ENCODE measurements at regions not wholly inside any gene's neighbourhood (a gene's known extent, or its start where the extent isn't known, plus 50 kb on each side); places are given as distances from the start of the nearest gene placed in this dataset.

- no peak for TF ChIP-seq EZH2phosphoT487 (IDR thresholded peaks at IDR 0.05; ENCODE audit: low read depth)
- no peak for TF ChIP-seq CTCF (IDR thresholded peaks at IDR 0.05; ENCODE audit: low read depth, low read length)
Measured at GRCh38 chr12:75917715-75918114, 113.9 kb downstream of the PHLDA1 start.
